Fibroblast of villous mesenchyme (primary cell): ENCODE measurements at regions not wholly inside any gene's neighbourhood (a gene's known extent, or its start where the extent isn't known, plus 50 kb on each side); places are given as distances from the start of the nearest gene placed in this dataset.
"Not testable (repeated sequence)": the region's sequence is repeated elsewhere in the genome, so short reads cannot be mapped to it uniquely, and the experiment has no call there.

ENCODE experiments used
- DNase-seq: peaks from one replicate; pipeline ENCODE4 v3.0.0-alpha.2; 2010; ENCODE audit warnings: low read depth
- H3K4me3 ChIP-seq: 2 replicates; pipeline ENCODE4 v1.5.1; 2011; ENCODE audit warnings: low read depth, mild to moderate bottlenecking, low read length
- CTCF ChIP-seq: IDR thresholded peaks from 2 replicates; pipeline ENCODE4 v1.5.1; 2012; ENCODE audit warnings: low read depth, mild to moderate bottlenecking, low read length; ENCODE audit not compliant: insufficient read depth

- TF ChIP-seq CTCF, result no peak
- DNase-seq, result no peak
- no peak overlapping the region for H3K4me3 ChIP-seq
Measured at GRCh38 chrX:40973619-40974018, 111.6 kb upstream of the USP9X start.

GRCh38 chrX:40975951-40976350 lies 109.3 kb upstream of the USP9X start:
- no peak overlapping the region for H3K4me3 ChIP-seq
- no peak for TF ChIP-seq CTCF
- no peak for DNase-seq

- no peak overlapping the region for H3K4me3 ChIP-seq
- no peak for TF ChIP-seq CTCF
- peak; percentile 56 for DNase-seq
Measured at GRCh38 chrX:40976981-40977380, 108.3 kb upstream of the USP9X start.

- no peak for DNase-seq
- TF ChIP-seq CTCF, result no peak
- no peak overlapping the region for H3K4me3 ChIP-seq
Measured at GRCh38 chrX:40984962-40985361, 100.3 kb upstream of the USP9X start.

- DNase-seq, result no peak
- no peak for TF ChIP-seq CTCF
- no peak overlapping the region for H3K4me3 ChIP-seq
Measured at GRCh38 chrX:40987413-40987812, 97.8 kb upstream of the USP9X start.

- DNase-seq, result no peak
Measured at GRCh38 chrX:40988100-40988499, 97.1 kb upstream of the USP9X start.

GRCh38 chrX:40993395-40993794 lies 91.8 kb upstream of the USP9X start:
- not testable (repeated sequence) for DNase-seq, H3K4me3 ChIP-seq

More at GRCh38 chrX:40988100-40988499, 97.1 kb upstream of the USP9X start:
- H3K4me3 ChIP-seq, result no peak overlapping the region
- no peak for TF ChIP-seq CTCF
